22Rv1 (cell line): ENCODE measurements at regions not wholly inside any gene's neighbourhood (a gene's known extent, or its start where the extent isn't known, plus 50 kb on each side); places are given as distances from the start of the nearest gene placed in this dataset.

ENCODE experiments used
- ZFX ChIP-seq: fragments of 450-650 bp; IDR thresholded peaks from 2 replicates; pipeline ENCODE4 v1.6.1; 2017; ENCODE audit warnings: antibody characterized with exemption, borderline replicate concordance
- TF ChIP-seq, protein P1 (sequence below): fragments of 450-650 bp; IDR thresholded peaks from 2 replicates; pipeline ENCODE4 v1.5.1; 2017; ENCODE audit warnings: mild to moderate bottlenecking

- TF ChIP-seq, protein P1, sequence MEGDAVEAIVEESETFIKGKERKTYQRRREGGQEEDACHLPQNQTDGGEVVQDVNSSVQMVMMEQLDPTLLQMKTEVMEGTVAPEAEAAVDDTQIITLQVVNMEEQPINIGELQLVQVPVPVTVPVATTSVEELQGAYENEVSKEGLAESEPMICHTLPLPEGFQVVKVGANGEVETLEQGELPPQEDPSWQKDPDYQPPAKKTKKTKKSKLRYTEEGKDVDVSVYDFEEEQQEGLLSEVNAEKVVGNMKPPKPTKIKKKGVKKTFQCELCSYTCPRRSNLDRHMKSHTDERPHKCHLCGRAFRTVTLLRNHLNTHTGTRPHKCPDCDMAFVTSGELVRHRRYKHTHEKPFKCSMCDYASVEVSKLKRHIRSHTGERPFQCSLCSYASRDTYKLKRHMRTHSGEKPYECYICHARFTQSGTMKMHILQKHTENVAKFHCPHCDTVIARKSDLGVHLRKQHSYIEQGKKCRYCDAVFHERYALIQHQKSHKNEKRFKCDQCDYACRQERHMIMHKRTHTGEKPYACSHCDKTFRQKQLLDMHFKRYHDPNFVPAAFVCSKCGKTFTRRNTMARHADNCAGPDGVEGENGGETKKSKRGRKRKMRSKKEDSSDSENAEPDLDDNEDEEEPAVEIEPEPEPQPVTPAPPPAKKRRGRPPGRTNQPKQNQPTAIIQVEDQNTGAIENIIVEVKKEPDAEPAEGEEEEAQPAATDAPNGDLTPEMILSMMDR, result no peak
- TF ChIP-seq ZFX, result no peak
Observed at GRCh38 chr18:55139836-55140235, 180.6 kb upstream of the CCDC68 start.
